Thoracic aorta (tissue), 2 donors: ENCODE measurements at regions not wholly inside any gene's neighbourhood (a gene's known extent, or its start where the extent isn't known, plus 50 kb on each side); places are given as distances from the start of the nearest gene placed in this dataset.

Source experiments
- ATAC-seq: fragments of 150-250 bp; one replicate; pipeline ENCODE4 v1.8.0; 2017; ENCODE audit warnings: low read depth; ENCODE audit not compliant: insufficient number of reproducible peaks, low FRiP score
- DNase-seq: peaks from one replicate; pipeline ENCODE4 v3.0.0-alpha.2; 2020; ENCODE audit warnings: low spot score
- H3K27ac ChIP-seq, 2 donors: fragments of 200-600 bp; sonication (generic); 1 replicate in 1 of 2; 2 replicates in 1 of 2; pipeline ENCODE4 v1.5.1; 2016; ENCODE audit warnings: mild to moderate bottlenecking in 2 of 2, moderate library complexity in 2 of 2
- H3K27me3 ChIP-seq: fragments of 200-600 bp; sonication (generic); replicated peaks from 2 replicates; pipeline ENCODE4 v1.6.0; 2016; ENCODE audit warnings: mild to moderate bottlenecking; ENCODE audit not compliant: insufficient read depth
- H3K36me3 ChIP-seq: fragments of 200-600 bp; sonication (generic); one replicate; pipeline ENCODE4 v1.5.1; 2016
- H3K4me1 ChIP-seq, 2 donors: fragments of 200-600 bp; sonication (generic); 1 replicate in 1 of 2; 2 replicates in 1 of 2; pipeline versions ENCODE4 v1.5.1 to v1.6.0; 2016; ENCODE audit warnings: low read depth in 2 of 2, mild to moderate bottlenecking in 1 of 2; ENCODE audit not compliant: control insufficient read depth in 1 of 2
- H3K4me3 ChIP-seq: fragments of 200-600 bp; sonication (generic); 2 replicates; pipeline ENCODE4 v1.5.1; 2016; ENCODE audit warnings: mild to moderate bottlenecking
- H3K9me3 ChIP-seq: fragments of 200-600 bp; sonication (generic); 2 replicates; pipeline ENCODE4 v1.5.1; 2016
- TF ChIP-seq, protein P1 (sequence below): fragments of 200-600 bp; sonication (generic); IDR thresholded peaks from one replicate; pipeline ENCODE4 v1.5.1; 2019; ENCODE audit warnings: antibody characterized with exemption

DNA sequence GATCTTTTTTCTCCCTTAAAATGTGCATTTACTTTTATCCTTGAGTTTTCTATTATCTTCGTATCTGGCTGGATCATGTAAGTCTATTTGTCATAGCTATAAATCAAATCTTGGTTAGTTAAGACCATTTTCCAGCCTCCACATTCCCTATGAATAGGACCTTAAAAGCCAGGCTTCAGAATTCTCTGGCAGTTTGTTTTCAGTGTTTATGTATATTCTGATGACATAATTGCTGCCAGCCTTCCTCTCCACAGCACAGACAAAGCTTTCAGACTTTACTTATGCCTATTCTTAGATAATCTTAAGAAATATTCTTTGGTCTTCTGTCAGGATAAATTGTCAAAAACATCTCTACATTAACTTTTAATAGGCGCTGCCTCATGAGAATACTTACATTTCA lies 870.8 kb upstream of the SPRY2 start:
- no peaks in the 10 kb centered on the region for H3K36me3 ChIP-seq
- ATAC-seq (no peak), DNase-seq (no peak)
- H3K9me3 ChIP-seq = no peaks in the 10 kb centered on the region
- H3K27ac ChIP-seq = no peak overlapping the region
- TF ChIP-seq, protein P1, sequence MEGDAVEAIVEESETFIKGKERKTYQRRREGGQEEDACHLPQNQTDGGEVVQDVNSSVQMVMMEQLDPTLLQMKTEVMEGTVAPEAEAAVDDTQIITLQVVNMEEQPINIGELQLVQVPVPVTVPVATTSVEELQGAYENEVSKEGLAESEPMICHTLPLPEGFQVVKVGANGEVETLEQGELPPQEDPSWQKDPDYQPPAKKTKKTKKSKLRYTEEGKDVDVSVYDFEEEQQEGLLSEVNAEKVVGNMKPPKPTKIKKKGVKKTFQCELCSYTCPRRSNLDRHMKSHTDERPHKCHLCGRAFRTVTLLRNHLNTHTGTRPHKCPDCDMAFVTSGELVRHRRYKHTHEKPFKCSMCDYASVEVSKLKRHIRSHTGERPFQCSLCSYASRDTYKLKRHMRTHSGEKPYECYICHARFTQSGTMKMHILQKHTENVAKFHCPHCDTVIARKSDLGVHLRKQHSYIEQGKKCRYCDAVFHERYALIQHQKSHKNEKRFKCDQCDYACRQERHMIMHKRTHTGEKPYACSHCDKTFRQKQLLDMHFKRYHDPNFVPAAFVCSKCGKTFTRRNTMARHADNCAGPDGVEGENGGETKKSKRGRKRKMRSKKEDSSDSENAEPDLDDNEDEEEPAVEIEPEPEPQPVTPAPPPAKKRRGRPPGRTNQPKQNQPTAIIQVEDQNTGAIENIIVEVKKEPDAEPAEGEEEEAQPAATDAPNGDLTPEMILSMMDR = no peak
- no peak overlapping the region for H3K4me3 ChIP-seq
- H3K27me3 ChIP-seq = no peaks in the 10 kb centered on the region
- H3K4me1 ChIP-seq = no peaks in the 10 kb centered on the region

GRCh38 chr13:81207636-81208035 lies 866.7 kb upstream of the SPRY2 start:
- Histone ChIP-seq H3K4me1 (no peaks in the 10 kb centered on the region), H3K27me3 (no peaks in the 10 kb centered on the region), H3K4me3 (no peak overlapping the region), H3K36me3 (no peaks in the 10 kb centered on the region), H3K9me3 (no peaks in the 10 kb centered on the region), H3K27ac (no peak overlapping the region)
- TF ChIP-seq, protein P1 = no peak
- DNase-seq = no peak
- ATAC-seq = no peak

DNA sequence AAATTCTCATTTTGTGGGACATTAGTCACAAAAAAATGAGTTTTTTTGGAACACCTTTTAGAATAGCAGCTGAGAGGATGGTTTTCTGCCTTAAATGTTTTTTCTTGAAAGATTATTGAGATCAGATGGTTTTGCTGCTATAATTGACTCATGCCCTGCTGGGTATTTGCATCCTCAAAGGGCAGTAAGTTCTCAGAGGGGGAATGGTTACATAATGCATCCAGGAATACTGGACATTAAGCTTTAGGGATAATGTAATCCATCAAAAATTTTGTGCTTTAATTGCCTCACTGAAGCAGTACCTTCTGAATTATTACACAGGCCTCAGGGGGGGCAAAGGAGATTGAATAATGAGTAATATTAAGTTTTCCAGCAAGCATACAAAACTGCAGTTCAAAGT lies 866.3 kb upstream of the SPRY2 start:
- TF ChIP-seq, protein P1 = no peak
- ATAC-seq = no peak

DNA sequence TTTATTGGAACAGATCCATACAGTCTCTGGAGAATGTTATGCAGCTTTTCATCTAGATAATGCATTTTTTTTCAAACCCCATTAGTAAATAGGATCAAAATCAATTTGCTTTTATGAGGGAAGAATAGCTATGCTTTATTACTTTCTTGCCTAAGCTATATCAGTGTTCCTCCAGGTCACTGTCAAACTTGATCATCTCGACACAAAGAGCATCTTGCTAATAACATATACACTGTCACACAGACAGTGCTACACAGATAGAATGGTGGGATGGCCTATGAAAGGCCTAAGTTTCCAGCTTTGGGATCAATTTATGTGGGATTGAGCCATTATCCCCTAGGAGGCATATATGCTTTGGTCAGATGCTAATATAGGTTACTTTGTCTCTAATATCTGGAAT lies 862.9 kb upstream of the SPRY2 start:
- DNase-seq = no peak
- Histone ChIP-seq H3K27ac (no peak overlapping the region), H3K36me3 (no peaks in the 10 kb centered on the region), H3K4me1 (no peaks in the 10 kb centered on the region), H3K4me3 (no peak overlapping the region), H3K27me3 (no peaks in the 10 kb centered on the region), H3K9me3 (no peaks in the 10 kb centered on the region)
- ATAC-seq = no peak
- TF ChIP-seq, protein P1 = no peak

More for the DNA sequence above, 866.3 kb upstream of the SPRY2 start:
- no peaks in the 10 kb centered on the region for H3K27me3 ChIP-seq
- H3K9me3 ChIP-seq = no peaks in the 10 kb centered on the region
- H3K27ac ChIP-seq = no peak overlapping the region
- H3K4me1 ChIP-seq = no peaks in the 10 kb centered on the region
- no peak for DNase-seq
- H3K36me3 ChIP-seq = no peaks in the 10 kb centered on the region
- no peak overlapping the region for H3K4me3 ChIP-seq

DNA sequence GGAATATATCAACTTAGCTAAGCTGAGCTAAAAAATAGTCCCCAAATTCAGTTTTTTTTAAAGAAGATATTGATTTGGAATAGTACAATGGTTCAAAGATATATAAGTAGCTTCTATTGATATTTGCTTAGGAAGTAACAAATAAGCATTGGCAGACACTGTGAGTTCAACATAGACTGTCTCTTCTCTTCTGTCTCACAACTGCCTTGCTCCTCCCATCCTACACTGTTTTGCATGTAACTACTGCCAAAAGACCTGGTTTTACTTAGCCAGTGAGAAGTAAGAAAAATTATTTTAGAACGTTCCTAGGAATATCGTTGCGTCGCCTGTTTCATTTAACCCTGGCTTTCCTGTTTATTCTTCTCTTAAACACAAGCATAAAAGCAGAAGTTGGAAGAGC lies 859.0 kb upstream of the SPRY2 start:
- ATAC-seq = no peak
- TF ChIP-seq, protein P1 = no peak
- no peak overlapping the region for H3K27ac ChIP-seq
- no peaks in the 10 kb centered on the region for H3K4me1 ChIP-seq
- no peaks in the 10 kb centered on the region for H3K27me3 ChIP-seq
- DNase-seq = no peak
- H3K9me3 ChIP-seq = no peaks in the 10 kb centered on the region
- H3K36me3 ChIP-seq = no peaks in the 10 kb centered on the region
- no peak overlapping the region for H3K4me3 ChIP-seq
